ENCODE measurements at regions not wholly inside any gene's neighbourhood (a gene's known extent, or its start where the extent isn't known, plus 50 kb on each side); places are given as distances from the start of the nearest gene placed in this dataset.
A peak's percentile ranks its signal among the peaks of the same experiment; 100 is the strongest.

DNA sequence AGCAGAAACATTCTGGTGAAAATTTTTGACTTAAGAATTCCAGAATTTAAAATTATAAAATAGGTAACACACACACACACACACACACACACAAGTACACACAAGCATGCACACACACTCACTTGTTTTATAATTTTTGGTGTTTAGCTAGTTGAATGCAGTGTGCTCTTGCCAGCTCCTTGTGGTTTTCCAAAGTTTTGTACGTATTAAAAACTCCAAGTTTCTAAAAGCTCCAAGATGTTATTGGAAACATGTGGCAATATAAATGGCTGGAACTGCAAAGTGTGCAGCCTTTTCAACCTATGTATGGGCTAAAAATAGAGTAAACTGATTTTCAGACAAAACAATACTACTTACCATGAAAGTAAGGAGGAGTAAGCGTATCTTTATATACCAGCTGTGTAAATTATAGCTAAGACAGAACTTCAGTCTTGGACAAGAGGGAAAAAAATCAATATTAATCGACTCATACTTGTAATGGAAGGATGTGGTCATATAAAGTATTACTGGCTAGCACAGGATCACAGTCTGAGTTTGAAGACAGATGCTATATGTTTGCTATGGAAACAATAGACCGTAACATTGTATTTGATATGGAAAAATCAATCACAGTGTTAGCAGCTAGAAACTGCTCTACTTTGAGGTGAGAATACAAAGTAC lies 727.1 kb upstream of the GRAMD2B start:
- peak; percentile 24 for DNase-seq (ENCODE audit: low spot score)

DNA sequence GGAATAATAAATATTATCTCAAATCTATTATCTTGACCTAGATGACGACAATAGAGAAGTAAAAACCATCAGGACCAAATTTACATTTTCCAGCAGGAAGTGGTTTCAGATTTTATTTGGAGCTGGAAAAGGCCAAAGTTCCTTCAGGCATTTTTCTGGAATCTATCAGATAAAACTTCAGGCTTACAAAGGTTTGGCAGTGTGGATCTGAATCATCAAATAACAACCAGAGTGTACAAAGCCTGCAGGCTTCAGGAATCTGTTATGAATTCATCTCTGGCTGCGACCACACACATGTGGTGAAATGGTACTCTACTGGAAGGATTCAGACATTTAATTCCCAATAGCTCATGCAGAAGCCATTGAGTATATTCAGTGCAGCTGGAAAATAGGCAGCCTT lies 726.4 kb upstream of the GRAMD2B start:
- peak; percentile 76 for DNase-seq (ENCODE audit: low spot score)

DNA sequence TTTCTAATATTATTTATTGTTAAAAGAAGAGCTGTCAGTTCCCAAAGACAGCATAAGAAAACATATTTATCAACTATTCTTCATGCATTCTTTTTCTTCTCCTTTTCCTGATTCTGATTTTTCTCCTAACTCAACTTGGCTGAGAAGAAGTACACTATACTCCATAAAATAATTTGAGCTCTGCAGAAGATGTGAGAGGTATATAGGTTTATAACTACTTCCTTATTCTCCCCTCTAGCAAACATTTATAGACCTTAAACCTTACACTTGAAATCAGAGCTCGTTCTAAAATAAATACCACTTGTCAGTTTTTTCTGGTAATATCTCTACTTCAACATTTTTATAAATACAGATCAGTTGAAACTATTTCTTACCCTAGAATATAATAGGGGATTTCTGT lies 724.8 kb upstream of the GRAMD2B start:
- no peak for DNase-seq (ENCODE audit: low spot score)

DNA sequence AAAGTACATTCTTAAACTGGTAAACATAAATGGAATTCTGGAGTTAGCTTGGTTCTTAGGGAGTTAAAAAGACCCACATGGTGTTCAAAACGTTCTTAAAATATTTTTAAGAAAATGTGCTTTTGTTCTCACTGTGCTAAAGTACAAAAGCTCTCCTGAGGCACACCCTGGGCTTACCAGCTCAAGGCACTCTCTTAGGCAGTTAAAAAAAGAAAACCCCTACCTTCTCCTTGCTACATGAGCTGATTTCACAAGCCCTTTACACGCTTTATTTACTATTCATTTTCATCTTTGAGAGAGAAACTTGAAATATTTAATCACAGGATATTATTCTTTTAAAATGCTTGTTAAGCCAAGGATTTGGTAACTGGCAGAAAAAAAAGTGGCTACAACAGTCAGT lies 723.3 kb upstream of the GRAMD2B start:
- DNase-seq (ENCODE audit: low spot score) = no peak

DNA sequence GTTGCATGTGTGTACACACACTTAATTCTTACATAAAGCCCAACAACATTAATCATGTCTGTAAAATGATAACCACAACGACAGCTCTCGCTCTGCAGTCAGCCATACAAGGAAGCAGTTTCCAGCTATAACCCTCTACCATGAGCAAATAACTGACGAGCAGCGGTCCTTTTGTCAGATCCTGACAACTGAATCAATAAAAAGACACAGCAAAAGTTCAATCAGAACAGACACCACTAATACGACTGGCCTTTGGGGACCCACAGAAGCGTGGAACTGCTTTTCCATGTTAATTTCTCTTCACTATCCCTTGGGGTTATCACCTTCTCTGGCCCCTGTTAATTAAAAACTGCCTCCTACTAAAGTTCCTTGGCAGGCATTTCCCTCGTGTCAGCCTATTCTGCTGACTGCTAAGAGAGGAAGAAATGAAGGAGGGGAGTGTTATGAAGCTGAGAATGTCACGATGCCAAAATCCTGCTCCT lies 722.8 kb upstream of the GRAMD2B start:
- DNase-seq (ENCODE audit: low spot score) = no peak

GRCh38 chr5:125703616-125704015 lies 719.6 kb upstream of the GRAMD2B start:
- DNase-seq (ENCODE audit: low spot score) = no peak

DNA sequence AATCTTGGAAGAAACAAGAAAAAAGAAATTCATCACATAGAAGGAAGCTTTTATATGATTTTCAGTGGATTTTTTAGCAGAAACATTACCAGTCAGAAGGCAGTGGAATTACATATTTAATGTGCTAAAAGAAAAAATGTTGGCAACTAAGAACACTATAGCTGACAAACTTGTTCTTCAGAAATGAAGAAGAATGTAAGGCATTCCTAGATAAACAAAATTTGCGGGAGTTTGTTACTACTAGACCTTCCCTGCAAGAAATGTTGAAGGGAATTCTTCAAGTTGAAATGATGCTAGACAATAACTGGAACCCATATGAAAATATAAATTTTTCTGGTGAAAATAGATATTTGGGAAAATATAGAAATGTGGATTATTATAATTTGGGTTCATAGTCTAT lies 718.3 kb upstream of the GRAMD2B start:
- no peak for DNase-seq (ENCODE audit: low spot score)

DNA sequence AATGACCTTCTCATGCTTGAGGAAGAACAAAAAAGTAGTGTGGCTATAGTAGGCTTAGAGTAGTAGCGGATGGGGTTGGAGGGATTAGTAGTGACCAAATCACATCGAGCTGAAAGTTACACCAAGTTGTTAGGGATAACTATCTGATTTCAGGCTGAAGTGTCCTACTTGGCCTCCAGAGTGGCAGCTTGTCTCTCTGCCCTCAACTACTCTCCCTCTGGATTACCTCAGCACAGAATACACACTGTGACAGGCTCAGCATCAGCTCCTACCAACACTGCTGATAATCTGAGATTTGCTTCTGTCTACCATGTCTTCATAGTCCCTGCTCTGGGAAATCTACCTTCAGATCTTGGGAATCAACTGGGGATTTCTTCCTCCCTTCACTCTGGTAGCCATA lies 714.6 kb upstream of the GRAMD2B start:
- no peak for DNase-seq (ENCODE audit: low spot score)

- DNase-seq (ENCODE audit: low spot score) = no peak
Measured at GRCh38 chr5:125710745-125711144, 712.5 kb upstream of the GRAMD2B start.

DNA sequence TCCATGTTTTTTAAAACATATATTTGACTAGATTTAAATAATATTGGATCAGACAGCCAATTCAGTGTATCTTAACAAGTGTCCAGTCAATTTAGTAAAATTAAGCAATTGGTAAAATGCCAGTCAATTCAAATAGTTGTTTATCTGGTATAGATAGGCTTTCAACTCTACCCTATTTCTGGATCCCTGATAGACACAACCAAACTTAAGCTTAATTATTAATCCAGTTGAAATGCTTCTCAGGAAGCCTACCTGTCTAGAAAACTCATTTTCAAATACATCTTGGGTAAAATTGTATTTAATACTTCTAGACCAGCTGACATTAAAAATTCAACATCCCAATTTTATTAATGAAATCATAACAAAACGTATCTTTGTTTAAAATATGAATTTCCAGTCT lies 710.8 kb upstream of the GRAMD2B start:
- DNase-seq (ENCODE audit: low spot score) = no peak

DNA sequence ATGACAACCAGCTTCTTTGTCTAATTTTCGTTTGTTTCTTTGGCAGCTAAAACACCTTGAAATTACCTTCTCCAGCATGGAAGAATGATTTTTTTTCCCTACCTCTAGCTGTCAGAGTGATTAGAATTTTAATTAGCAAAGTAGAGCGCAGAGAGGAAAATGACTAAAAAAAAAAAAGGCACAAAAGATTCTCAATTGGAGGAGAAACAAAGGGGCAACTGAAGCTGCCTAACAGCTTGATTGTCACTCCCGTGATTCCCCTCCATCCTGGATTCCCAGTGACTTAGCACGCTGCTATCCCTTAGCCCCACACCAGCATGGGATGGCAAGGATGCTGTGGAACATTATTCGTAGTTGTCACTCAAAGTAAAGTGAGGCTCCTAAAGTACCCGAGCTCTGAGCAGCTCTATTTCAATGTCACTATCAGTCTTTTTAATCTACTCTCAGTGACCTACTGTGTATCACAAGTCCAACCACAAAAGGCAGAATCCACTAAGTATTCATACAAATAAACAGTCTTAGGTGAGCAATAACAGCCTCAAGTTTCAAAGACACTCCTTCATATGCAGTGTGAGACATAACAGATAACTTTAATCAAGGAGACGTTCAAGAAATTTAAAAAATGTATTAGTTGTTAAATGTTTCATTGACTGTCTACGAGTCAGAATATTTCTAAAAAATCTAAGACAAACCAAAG lies 710.0 kb upstream of the GRAMD2B start:
- DNase-seq (ENCODE audit: low spot score) = no peak

DNA sequence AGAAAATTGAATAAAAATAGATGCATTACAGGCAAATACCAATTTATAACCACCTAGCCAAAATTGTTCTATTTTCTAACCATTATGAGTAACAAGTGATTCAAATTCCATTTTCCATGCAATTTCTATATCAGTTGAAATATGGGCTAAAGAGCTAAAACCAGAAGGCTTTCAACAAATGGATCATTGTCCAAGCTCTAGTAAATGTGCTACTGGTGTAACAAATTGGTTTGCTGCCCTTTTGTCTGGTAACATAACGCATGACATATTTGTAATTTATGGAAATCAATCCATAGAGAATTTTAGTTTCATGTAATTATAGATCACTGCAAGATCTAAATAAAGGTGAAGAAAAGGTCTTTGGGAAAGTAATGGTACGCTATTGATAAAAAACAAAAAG lies 708.0 kb upstream of the GRAMD2B start:
- no peak for DNase-seq (ENCODE audit: low spot score)

DNA sequence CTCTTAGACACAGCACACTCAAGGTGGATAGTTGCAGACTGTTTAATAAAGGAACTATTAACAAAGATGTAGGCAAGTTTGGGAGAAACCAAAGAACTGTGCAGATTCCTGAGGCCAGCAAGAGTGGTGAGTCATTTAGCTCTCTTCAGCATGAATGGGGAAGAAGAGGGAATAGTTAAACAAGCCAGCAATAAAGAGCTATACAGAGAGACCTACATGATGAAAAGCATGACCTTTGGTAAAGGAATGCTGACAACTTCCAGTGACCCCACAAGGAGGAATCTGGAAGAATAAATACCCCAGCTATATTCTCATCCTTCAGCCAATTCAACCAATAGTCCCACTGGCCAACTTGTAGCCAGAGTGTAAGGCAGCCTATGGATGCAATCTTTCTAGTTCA lies 706.0 kb upstream of the GRAMD2B start:
- peak; percentile 20 for DNase-seq (ENCODE audit: low spot score)

- no peak for DNase-seq (ENCODE audit: low spot score)
Measured at GRCh38 chr5:125719681-125720347, 703.4 kb upstream of the GRAMD2B start.

GRCh38 chr5:125720348-125720685 lies 702.9 kb upstream of the GRAMD2B start:
- DNase-seq (ENCODE audit: low spot score) = no peak

GRCh38 chr5:125720721-125721120 lies 702.5 kb upstream of the GRAMD2B start:
- no peak for DNase-seq (ENCODE audit: low spot score)

DNA sequence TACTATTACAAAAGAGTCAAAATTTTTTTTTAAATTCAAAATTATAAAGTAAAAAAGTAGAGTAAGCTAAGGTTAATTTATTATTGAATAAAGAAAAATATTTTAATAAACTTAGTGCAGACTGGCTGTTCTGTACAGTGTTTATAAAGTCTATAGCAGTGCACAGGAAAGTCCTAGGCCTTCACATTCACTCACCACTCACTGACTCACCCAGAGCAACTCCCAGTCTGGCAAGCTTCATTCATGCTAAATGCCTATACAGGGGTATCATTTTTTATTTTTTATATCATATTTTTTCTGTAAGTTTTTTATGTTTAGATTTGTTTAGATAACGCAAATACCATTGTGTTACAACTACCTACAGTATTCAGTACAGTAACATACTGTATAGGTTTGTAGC lies 700.7 kb upstream of the GRAMD2B start:
- DNase-seq (ENCODE audit: low spot score) = no peak

DNA sequence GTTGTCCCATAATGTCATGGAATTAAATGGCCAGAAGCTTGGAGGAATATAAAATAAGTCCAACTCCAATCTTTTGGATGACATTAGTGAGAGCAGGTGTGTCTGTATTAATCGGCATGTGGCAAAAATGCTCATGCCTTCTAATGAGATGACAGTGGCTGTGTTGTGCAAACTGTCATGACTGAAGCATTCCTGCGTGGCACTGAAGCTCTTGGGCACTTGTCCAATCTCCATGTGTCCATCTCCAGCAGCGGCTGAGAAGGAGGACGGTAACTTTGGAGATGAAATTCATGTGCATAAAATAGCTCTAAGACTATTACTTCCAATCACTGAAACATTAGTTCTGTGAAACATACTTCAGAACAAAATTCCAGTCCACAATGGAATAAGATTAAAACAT lies 697.5 kb upstream of the GRAMD2B start:
- no peak for DNase-seq (ENCODE audit: low spot score)

DNA sequence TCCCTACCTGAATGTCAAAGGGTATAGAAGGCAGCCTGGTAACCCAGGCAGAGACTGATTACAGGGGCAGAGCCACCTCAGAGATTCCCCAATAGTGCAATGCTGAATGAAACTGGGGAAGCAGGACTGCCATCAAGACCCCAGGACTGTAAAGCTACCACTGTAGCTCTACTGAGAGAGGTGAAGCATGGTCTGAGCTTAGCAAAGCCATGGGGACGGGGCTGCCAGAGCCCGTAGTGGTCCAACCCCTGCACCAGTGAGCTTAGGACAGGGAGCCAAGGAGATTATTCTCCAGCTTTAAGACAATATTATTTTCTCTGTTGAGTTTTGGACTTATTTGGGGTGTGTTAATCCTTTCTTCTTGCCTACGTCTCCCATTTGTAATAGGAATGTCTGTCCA lies 679.3 kb upstream of the GRAMD2B start:
- DNase-seq (ENCODE audit: low spot score) = no peak

DNA sequence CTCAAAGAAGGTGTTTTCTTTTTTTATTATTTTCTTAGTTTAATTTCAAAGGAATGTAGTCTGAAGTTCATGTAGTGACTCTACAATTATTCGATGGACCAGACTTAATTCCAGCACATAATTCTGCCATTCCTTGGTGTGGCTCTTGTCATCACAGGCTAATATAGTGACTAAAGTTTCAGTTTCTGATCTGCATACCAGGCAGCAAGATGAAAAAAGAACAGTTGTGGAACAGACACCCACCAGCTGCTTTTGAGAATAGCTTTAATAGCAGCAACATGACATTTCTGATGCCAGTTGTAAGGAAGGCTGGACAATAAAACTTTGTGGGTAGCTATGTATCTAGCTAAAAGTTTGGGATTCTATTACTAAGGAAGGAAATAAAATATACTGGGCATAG lies 676.3 kb upstream of the GRAMD2B start:
- no peak for DNase-seq (ENCODE audit: low spot score)

DNA sequence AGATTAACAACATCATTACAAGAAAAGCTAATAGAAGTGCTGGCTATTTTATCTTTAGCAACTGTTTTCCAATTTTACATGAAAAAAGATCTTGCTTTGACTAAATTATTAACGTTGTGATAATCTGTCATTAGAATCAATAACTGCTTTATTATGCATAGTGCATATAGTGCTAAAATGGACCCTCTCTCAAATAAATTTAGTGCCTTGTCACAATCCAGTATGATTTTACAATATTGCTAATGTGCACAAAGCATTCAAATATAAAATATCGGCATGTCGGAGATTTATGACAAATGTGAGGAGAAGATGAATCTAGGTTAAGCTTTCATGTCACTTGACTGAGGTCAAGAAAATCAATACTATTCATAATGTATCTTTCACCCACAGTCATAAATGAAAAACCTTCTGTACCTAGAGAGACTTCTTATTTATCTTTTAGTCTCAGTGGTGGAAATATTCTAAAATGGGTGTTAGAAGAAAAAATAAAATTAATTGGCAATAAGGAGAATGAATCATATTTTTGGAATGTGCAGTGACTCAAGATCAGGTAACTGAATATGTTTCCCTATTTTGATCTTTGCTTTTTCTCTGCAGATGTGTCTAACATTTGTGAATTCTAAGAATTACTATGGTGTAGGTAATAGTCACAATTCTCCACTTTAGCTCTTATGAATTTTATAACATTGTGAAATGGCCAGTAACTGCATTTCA lies 672.9 kb upstream of the GRAMD2B start:
- no peak for DNase-seq (ENCODE audit: low spot score)

DNA sequence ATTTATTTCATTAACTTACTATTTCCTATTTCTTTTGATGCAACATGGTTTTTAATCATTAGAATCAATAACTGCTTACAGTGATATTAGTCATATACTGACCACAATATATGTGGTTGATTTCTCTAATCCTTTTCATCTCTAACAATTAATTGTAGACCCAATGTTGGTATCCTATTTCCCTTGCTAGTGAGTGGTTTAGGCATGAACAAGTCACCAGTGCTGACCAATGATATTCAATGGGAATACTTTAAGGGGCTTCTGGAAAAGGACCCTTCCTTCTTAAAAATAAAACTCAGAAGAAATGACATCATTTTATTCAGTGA lies 672.4 kb upstream of the GRAMD2B start:
- no peak for DNase-seq (ENCODE audit: low spot score)

DNA sequence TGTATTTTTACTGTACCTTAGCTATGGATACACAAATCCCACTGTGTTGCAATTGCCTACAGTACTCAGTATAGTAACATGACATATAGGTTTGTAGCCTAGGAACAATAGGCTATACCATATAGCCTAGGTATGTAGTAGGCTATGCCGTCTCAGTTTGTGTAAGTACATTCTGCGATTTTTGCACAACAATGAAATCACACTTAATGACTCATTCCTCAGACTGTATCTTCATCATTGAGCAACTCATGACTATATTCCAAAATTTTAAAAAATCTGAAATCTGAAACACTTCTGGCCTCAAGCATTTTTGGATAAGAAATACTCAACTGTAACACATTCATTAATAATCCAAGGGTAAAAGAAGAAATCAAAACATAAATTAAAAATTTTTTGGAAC lies 666.8 kb upstream of the GRAMD2B start:
- DNase-seq (ENCODE audit: low spot score) = no peak
